ENCODE measurements at regions not wholly inside any gene's neighbourhood (a gene's known extent, or its start where the extent isn't known, plus 50 kb on each side); places are given as distances from the start of the nearest gene placed in this dataset.

GRCh38 chr14:98826618-98827017 is 445.4 kb downstream of the BCL11B start:
- TF ChIP-seq CTCF (IDR thresholded peaks at IDR 0.05; ENCODE audit: low read depth, low read length), result no peak
- TF ChIP-seq POLR2A (IDR thresholded peaks at IDR 0.05; ENCODE audit: extremely low read depth, insufficient read length), result no peak
- no peak for TF ChIP-seq MAX (IDR thresholded peaks at IDR 0.05; ENCODE audit: low read depth, low read length)

Measured in NB4 (cell line).